Ishikawa (cell line): ENCODE measurements at regions not wholly inside any gene's neighbourhood (a gene's known extent, or its start where the extent isn't known, plus 50 kb on each side); places are given as distances from the start of the nearest gene placed in this dataset.

ENCODE experiments used
- CREB1 ChIP-seq: IDR thresholded peaks from 2 replicates; pipeline ENCODE4 v1.6.1; 2012; ENCODE audit warnings: low read depth
- EP300 ChIP-seq: IDR thresholded peaks from 2 replicates; pipeline ENCODE4 v1.6.1; 2012; ENCODE audit warnings: borderline replicate concordance
- NFIC ChIP-seq: IDR thresholded peaks from 2 replicates; pipeline ENCODE4 v1.6.1; 2012
- RAD21 ChIP-seq: IDR thresholded peaks from 2 replicates; pipeline ENCODE4 v1.6.1; 2012; ENCODE audit warnings: low read depth
- TAF1 ChIP-seq: IDR thresholded peaks from 2 replicates; pipeline ENCODE4 v1.6.1; 2012; ENCODE audit warnings: low read depth, mild to moderate bottlenecking
- TCF12 ChIP-seq: IDR thresholded peaks from 2 replicates; pipeline ENCODE4 v1.6.1; 2012; ENCODE audit warnings: low read depth
- YY1 ChIP-seq: IDR thresholded peaks from 2 replicates; pipeline ENCODE4 v1.6.1; 2012; ENCODE audit warnings: low read depth
- TF ChIP-seq, protein P1 (sequence below): IDR thresholded peaks from 2 replicates; pipeline ENCODE4 v1.6.1; 2012; ENCODE audit warnings: low read depth, mild to moderate bottlenecking
- TF ChIP-seq, protein P2 (sequence below): IDR thresholded peaks from 2 replicates; pipeline ENCODE4 v1.6.1; 2012

DNA sequence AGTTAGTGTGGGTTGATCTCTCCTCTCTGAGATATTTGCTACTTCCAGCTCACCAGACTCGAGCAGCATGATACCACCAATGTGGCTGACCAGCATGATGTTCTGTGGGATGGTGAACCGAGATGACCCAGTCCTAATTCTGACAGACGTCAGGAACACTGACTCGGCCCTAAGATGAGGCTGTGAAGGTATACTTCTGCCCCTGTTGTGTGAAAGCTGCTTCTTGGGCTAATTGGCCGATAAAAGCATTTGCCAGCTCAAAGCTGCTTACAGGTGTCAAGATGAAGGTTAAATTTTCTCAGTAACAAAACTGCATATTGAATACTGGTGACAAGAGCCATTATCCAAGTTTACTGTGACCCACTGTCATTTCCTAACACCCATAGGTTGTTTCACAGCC lies 151.4 kb downstream of the BRD1 start:
- TF ChIP-seq, protein P1, sequence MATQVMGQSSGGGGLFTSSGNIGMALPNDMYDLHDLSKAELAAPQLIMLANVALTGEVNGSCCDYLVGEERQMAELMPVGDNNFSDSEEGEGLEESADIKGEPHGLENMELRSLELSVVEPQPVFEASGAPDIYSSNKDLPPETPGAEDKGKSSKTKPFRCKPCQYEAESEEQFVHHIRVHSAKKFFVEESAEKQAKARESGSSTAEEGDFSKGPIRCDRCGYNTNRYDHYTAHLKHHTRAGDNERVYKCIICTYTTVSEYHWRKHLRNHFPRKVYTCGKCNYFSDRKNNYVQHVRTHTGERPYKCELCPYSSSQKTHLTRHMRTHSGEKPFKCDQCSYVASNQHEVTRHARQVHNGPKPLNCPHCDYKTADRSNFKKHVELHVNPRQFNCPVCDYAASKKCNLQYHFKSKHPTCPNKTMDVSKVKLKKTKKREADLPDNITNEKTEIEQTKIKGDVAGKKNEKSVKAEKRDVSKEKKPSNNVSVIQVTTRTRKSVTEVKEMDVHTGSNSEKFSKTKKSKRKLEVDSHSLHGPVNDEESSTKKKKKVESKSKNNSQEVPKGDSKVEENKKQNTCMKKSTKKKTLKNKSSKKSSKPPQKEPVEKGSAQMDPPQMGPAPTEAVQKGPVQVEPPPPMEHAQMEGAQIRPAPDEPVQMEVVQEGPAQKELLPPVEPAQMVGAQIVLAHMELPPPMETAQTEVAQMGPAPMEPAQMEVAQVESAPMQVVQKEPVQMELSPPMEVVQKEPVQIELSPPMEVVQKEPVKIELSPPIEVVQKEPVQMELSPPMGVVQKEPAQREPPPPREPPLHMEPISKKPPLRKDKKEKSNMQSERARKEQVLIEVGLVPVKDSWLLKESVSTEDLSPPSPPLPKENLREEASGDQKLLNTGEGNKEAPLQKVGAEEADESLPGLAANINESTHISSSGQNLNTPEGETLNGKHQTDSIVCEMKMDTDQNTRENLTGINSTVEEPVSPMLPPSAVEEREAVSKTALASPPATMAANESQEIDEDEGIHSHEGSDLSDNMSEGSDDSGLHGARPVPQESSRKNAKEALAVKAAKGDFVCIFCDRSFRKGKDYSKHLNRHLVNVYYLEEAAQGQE, result no peak
- TF ChIP-seq RAD21, result no peak
- no peak for TF ChIP-seq EP300
- TF ChIP-seq YY1, result no peak
- no peak for TF ChIP-seq CREB1
- TF ChIP-seq TCF12, result no peak
- TF ChIP-seq, protein P2, sequence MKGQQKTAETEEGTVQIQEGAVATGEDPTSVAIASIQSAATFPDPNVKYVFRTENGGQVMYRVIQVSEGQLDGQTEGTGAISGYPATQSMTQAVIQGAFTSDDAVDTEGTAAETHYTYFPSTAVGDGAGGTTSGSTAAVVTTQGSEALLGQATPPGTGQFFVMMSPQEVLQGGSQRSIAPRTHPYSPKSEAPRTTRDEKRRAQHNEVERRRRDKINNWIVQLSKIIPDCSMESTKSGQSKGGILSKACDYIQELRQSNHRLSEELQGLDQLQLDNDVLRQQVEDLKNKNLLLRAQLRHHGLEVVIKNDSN, result no peak
- no peak for TF ChIP-seq NFIC
- TF ChIP-seq TAF1, result no peak
